GM21515 (cell line): ENCODE measurements at regions not wholly inside any gene's neighbourhood (a gene's known extent, or its start where the extent isn't known, plus 50 kb on each side); places are given as distances from the start of the nearest gene placed in this dataset.

Experiments used
- ATAC-seq: cut with Tn5 transposase; IDR thresholded peaks from one replicate; pipeline ENCODE4 v1.9.1; 2021; ENCODE audit not compliant: unreplicated experiment

DNA sequence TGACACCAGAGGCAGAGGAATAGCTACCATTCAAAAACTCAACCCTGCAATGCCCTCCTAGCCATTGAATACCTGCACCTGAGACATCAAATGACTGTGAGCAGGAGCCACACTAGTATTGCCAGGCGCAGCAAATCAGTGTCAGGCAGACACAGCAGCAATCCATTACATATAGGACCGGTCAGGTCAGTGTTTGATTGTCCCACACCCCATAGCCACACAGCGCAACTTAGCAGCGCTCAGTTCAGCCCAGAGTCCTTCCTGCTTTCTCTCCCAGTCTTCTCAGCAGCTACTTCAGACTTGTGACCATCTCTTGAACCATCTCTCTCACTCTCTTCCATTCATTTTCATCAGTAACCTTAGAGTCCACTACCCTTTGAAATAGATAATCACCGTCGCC lies 181.6 kb upstream of the GPR12 start:
- ATAC-seq: no peak

DNA sequence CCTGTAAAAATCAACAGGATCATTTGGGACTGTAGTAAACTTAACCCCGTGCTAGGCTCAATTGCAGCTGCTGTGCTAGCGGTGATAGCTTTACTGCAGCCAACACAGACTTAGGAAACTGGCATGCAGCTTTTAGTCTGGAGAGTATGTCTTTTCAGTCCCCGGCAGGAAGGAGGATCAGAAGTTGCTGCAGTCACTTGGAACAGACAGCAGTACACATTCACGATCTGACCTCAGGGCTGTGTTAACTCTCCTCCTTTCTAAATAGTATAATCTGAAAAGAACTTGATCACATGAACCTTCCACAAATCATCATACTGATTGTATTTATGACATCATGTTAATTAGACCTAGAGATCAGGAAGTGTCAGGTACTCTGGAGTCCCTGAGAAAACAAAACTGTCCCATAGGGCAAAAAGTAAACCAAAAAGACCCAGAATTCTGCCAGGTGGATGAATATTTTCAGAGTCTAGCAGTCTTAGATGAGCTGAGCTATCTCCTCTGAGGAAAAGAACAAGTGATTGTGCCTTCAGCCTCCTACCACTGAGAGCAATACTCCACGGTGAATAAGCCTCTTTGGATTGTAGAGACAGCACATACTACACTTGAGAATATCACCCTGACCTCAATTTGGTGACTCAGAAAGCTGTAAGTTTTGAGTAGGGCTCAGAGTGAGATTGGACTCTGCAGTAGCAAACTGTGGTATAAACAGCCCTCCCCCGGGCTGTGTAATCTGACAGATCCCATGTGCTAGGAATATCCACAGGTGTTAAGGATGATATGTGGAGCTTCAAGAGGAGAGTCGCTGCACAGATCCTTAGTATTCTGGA lies 181.0 kb upstream of the GPR12 start:
- ATAC-seq: no peak

DNA sequence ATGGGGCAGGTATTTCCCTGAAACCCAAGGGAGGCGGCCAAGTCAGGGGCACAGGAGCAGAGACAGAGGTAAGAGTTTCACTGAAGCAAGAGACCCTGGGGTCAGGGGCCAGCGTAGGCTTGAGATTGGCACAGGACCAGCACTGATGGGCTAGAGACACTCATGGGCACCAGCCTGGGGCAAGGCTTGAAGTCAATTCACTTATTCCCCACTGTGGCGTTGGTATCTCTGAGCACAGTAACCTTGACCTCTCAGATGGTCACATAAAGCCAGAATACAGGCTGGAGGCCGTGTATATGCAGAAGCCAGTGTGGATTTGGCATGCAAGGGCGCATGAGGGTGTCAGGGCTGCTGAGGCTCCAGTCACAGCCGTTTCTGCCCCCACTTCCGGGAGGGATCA lies 173.5 kb upstream of the GPR12 start:
- ATAC-seq: no peak

DNA sequence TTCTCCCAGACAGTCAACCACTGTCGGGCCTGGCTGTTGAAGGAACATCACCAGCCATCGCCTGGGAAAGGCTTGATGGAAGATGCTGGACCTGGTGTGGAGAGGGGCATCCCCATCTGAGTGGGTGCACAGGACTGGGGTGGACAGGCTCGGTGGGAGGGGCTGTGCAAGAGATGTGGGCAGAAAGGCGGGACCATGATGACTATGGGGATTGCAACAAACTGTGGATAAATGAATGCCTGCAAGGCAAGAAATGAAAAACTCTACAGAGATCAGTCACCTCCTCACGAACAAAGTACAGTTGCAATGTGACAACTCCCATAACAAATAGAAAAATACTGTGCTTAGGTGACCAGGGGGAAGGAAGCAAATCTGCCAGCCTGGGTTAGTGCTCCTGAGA lies 171.9 kb upstream of the GPR12 start:
- ATAC-seq: no peak

DNA sequence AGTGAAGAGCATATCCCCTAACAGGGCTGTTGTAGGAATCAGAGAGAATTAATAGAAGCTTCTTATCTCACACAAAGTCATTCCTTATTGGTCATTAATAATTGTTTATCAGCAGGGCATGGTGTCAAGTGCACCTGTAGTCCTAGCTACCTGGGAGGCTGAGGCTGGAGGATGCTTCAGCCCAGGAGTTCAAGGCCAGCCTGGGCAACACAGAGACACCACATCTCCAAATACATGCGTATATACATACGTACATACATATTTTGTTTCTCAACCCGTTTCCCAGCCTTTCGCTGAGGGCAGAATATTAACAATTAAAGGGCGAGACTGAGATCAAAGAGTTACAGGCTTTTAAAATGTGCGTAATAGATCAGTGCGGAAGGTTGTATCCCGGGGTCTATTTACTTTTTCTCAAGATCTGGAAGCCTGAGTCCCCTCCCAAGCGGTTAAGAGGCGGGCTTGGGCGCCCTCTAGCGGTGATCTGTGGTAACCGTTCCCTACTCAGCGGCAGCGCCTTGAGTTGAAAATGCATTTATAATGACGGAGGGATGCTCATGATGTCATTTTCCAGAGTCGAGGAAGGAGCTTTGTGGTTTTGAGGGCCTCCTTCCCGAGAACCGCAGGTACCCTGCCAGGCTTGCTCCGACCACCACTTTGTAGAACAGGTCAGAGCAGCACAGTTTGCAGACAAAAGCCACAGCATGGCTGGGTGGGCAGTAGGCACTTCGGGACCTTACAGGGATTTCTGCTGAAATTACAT lies 169.6 kb upstream of the GPR12 start:
- no peak for ATAC-seq

DNA sequence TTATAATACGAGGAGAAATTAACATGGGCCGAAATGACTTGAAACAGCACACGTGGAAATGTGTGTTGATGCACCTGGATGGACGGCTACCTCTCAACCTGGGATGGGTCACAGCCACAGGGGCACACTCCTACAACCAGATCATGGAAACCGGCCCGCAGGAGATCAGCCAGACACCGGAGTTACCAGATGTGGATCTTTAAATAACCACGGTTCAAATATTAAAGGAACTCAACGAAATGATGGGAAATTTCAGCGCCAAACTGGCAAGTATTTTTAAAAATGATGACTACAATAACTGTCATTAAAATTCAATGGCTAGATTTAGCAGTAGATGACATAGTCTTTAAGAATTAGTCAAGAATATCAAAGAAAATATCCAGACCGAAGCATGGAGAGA lies 166.9 kb upstream of the GPR12 start:
- ATAC-seq: no peak

DNA sequence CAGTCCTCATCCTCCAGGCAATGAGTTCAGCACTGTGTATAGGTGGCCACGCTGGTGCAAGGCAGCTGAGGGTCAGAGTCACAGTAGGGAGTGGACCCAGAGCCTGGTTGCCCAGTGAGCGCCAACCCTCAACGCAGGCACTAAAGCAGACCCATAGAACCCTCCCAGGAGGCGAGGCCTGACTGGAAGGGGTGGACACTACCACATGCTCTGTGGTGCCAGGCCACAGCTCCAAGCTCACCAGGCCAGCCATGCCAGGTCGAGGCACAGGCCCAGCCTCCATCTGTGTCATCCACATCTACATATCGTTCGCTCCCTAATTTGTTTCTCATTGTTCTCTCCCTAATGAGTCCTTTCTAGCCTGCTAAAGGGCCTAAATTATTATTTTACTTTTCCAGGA lies 165.8 kb upstream of the GPR12 start:
- no peak for ATAC-seq

DNA sequence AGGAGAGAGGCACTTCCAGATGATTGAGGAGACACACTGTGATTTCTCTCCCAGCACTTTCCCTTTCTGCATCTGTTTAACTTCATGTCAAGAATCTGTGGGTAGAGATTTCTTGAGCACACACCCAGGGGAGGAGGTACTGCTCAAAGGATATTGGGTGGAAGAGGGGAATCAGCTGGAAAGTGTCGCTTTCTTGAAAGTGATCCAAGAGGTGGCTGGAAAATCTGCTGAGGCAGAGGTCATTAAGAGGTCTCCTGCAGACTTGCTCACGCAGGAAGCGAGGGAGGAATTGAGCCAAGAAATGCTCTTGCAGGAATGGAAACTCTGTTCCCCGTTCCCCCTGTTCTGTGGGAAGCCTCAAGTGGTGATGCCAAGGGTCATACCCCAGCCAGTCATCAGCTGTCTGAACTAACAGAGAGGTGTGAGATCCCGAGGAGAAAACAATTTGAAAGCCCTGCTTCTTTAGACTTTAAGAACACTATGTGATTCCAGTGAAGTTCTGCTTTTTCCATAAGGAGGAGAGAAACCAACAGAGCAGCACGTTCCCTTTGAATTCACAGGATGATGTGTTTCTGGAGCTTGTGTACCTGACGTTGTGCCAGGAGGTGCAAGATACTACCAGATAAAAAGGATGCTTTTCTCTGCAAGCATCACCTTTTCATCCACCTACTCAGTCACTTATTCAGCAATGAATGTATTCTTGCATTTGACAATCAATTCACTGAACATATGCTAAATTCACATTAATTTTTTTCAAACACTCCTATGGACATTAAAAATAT lies 163.4 kb upstream of the GPR12 start:
- ATAC-seq: no peak

DNA sequence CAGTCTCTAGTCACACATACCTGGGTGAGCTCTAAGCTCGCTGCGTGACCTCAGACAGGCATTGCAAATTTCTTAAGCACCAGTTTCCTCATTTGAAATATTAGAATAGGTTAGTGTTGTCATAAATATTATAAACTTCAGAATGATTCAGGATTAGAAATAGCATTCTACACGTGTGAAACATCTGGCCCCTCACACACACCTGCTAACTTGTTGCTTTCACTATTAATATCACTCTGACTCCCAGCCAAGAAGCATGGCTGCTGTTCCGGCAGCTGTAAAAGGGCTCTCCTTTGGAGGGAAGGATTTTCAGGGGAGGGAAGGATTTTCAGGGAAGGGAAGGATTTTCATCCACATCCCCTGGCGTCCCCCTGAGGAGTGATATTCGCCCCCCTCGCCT lies 161.3 kb upstream of the GPR12 start:
- no peak for ATAC-seq

DNA sequence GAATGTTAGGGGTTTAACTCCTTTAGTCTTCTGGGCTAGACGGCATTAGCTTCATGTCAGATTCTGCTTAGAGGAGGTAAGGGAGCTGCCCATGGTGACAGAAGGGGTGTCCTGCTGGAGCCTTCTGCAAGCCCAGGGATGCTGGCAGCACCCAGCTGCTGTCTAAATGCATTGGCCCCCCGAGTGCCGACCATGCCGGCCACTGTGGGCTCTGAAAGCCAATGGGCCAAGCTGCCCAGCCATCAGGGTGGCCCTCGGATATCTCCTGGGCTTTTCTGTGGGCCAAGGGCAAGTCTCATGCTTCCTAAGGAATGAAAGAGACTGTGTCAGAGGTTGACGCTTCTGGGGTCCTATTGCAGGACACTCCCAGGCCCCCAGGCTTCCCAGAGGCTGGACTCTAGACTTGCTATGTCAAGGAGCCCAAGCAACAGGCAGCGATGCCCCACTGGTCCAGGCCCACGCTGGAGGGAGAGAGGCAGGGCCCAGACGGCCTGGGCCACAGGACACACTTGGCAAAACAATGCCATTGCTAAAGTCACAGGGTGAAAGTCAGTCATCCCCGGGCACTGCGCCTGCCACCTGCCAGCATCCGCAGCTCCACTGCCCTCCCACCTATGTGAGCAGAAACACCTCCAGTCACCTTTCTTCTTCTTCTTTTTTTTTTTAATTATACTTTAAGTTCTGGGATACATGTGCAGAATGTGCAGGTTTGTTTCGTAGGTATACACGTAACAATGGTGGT lies 160.2 kb upstream of the GPR12 start:
- no peak for ATAC-seq

DNA sequence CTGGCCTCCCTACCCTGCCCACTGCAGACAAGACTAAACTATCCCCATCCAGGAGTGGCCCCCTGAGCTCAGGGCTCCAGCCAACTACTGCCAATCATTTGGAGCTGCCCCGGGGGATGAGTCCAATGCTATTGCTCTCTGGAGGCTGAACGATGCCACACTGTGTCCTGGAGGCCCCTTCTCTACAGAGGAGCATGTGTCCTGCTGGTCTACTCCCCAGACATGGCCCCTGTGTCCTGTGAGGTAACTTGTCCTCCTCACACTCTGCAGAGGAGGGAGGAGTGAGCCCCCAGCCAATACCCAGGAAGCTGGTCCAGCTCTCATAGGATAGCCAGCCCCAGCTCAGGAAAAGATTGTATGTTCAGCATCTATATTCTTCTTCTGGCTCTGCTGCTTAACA lies 159.1 kb upstream of the GPR12 start:
- no peak for ATAC-seq

DNA sequence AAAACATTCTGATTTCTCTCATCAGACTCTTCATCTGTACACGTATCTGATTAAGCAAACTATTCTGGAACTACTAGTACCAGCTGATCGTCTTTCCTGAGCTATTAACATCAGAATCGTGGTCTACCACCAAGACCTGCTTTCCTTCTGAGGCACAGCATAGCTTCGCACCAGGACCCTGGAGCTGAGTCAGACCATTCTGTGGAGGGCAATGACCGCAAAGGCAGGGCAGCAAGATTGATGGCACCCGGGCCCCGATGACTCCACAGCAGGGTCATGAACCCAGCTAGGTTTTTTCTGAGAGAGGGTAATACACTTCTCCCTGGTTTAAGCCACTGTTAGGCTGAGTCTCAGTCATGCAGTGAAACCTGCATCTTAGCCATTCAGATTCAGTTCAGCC lies 158.7 kb upstream of the GPR12 start:
- no peak for ATAC-seq

DNA sequence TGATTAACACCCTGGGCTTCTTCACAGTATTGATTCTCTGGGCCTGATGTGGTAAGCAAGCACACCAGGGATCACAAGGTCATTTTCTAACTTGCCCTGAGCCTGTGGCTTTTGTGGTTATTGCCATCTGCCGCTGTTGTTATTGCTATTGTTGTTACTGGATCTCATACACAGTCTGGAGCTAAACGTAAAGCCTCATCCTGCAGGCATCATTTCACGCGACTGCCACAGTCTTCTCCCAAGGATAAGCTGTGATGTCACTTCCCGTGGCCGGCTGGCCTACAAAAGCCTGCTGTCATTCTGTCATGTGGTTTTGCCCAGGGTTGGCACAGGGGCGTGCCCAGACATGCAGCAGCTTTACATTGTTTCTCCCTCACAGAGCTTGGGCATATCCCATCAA lies 154.0 kb upstream of the GPR12 start:
- no peak for ATAC-seq

DNA sequence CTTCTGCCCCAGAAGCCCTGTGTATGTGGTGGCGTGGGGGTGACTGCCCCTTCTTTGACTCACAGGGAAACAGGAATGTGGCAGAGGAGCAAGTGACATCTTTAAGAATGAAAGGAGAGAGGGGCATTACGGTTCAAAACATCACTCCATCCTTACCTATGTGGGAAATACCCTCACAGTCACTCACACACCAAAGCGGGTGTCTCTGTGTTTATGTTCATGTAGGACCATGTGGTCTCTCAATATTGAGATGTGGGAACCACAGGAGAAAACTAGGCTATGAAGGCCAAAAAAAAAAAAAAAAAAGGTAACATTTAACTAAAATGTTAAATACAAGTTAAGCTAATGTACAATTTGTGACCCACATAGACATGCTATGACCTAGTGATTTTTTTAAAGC lies 153.6 kb upstream of the GPR12 start:
- ATAC-seq: no peak

DNA sequence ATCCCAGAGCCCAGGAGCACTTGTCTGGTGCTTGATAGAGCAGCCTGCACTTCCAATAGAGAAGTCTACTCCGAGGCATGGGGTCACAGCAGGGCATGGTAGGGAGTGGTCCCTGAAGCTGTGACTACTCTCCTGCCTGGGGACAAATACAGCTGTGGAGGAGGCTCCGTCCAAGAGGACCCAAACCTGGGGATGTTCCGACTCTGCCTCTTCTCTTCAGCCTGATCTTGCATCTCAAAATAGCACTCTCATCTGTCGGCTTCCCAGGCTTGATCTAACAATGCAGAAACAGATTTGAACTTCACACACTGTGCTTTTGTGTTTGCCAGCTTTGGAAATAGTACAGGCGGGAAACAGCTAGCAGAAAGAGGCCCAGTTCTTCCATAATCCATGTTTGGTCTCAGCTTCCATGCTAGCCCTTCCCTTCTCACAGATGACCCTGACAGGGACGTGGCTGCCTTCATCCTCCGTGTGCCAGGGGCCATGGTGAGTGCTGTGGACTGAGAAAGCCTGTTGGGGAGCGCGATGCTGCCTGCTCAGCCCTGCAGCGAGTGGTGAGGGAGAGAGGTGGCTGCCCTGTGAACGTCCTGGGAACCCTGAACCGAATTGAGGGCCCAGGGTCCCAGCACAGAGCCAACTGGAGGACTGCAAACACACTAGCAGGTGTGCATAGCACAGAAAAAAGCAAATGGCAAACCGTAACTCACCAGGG lies 150.3 kb upstream of the GPR12 start:
- no peak for ATAC-seq

DNA sequence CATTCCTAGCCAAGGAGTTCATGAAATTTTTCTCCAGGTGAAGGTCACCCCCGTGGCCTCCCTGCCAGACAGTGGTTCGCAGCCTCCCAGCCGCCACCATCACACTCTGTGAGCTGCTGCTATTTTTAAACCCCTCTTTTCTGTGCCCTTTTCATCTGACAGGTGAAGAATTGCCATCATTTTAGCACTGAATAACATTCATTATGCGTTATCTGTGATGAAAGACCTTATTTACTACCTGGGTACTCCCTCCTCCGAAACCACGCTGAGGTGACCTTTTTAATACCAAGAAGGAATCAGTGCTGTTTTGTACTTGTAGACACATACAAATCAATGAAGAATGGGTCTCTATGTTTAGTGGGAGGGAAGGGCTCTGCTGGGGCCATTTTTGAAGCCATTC lies 148.9 kb upstream of the GPR12 start:
- ATAC-seq: no peak

DNA sequence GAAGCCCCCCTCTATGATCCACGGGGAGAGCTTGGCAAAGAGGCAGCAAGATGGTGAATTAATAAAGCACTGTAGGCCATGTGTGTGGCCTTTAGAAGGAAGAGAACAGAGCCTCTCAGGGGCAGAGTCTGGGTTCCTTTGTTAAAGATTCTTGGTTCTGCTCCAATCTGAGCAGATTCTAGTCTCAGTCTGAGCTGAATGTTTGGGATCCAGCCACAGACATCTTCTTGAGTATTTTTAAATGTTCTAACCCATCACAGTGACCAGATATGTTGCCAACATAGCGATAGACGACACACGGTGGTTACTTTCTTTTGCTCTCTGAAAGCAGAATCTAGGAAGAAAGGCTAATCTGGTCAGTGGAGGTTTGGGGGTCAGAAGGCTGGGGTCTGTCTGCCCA lies 147.5 kb upstream of the GPR12 start:
- ATAC-seq: no peak

DNA sequence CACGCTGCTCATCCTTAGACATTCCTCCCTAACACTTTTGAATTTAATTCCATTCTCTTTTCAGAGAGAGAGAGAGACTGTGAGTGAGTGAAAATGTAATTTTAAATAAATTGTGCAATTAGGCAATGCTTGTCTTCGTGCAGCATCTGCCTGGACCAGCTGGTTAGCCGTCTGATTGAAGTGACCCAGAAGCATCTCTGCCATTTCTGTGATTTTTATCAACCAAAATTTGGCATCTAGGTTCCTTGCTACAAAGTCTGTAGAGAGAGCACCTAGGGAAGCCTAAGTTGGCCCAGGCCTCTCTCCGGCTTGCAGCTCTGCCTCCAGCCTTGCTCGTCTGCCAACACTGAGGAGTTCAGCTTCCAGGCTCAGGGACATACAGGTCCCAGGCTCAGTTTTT lies 138.6 kb upstream of the GPR12 start:
- no peak for ATAC-seq

DNA sequence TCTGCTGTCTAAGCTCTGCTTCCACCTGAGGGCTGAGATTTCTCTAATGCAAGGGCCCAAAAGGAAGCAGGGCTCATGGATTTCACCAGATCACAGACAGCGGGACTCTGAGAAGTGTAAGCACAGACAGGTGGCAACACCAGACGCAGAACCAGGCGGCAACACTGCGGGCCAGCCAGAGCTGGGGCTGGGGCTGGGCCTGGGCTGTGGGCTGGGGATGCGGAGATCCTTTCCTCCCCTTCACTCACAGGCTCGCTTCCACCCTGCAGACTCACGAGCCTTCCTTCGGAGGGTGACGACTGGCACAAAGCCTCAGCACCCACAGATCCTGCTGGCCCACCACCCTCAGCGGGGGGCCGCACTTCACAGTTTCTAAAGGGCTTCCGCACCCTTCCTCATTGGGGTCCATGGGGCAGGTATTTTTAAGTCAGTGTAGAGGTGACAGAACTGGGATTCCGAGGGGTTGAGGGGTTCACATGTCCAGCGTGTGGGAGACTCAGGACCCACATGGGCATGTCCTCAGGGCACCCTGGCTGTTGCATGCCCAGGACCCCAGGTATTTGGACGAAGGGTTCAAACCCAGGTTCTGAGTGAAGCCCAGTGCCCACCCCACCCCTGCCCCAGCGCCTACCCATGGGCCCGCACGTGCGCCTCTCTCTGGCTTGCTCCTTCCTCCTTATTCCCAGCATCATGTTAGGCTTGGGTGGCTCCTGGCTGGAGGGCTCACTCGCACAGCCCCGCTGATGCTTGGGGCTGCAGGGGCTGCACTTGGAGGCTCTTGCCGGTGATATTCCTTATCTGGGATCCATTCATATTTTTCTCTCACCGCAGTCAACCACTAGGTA lies 137.3 kb upstream of the GPR12 start:
- ATAC-seq: no peak
